GM12878 (cell line): ENCODE measurements at regions not wholly inside any gene's neighbourhood (a gene's known extent, or its start where the extent isn't known, plus 50 kb on each side); places are given as distances from the start of the nearest gene placed in this dataset.
A peak's percentile ranks its signal among the peaks of the same experiment; 100 is the strongest.

Experiments
- BHLHE40 ChIP-seq, 2 experiments: fragments of 450-650 bp in 1 of 2; IDR thresholded peaks; 2 replicates each; pipeline ENCODE4 v1.6.1; 2011 to 2017; ENCODE audit warnings: low read depth in 2 of 2, borderline replicate concordance in 1 of 2, improper control_type of control experiment in 1 of 2, low read length in 1 of 2, mild to moderate bottlenecking in 1 of 2
- CBFB ChIP-seq: IDR thresholded peaks from 2 replicates; pipeline ENCODE4 v1.6.1; 2016; ENCODE audit warnings: antibody characterized with exemption, low read depth
- CHD1 ChIP-seq: IDR thresholded peaks from 2 replicates; pipeline ENCODE4 v1.6.1; 2012; ENCODE audit warnings: low read depth, low read length, improper control_type of control experiment
- CREM ChIP-seq: IDR thresholded peaks from 2 replicates; pipeline ENCODE4 v1.6.1; 2014; ENCODE audit warnings: antibody characterized with exemption, low read depth
- IKZF1 ChIP-seq: fragments of 450-650 bp; conservative IDR thresholded peaks from 2 replicates; pipeline ENCODE4 v1.6.1; 2017; ENCODE audit warnings: antibody characterized with exemption, mild to moderate bottlenecking
- MYC ChIP-seq: IDR thresholded peaks from 2 replicates; pipeline ENCODE4 v1.6.1; 2011; ENCODE audit warnings: mild to moderate bottlenecking, low read length, moderate library complexity, inconsistent platforms; ENCODE audit not compliant: insufficient read depth, insufficient replicate concordance, insufficient read length, severe bottlenecking
- NFYA ChIP-seq: IDR thresholded peaks from 2 replicates; pipeline ENCODE4 v1.6.1; 2011; ENCODE audit warnings: low read depth, mild to moderate bottlenecking, low read length, improper control_type of control experiment, borderline replicate concordance
- PML ChIP-seq: IDR thresholded peaks from 2 replicates; pipeline ENCODE4 v1.6.1; 2012; ENCODE audit warnings: low read length, inconsistent platforms
- POLR2AphosphoS2 ChIP-seq: IDR thresholded peaks from 2 replicates; pipeline ENCODE4 v1.6.1; 2011; ENCODE audit warnings: low read depth, mild to moderate bottlenecking, low read length, improper control_type of control experiment, moderate library complexity
- RAD21 ChIP-seq: IDR thresholded peaks from 2 replicates; pipeline ENCODE4 v1.6.1; 2011; ENCODE audit warnings: mild to moderate bottlenecking, low read depth, low read length, moderate library complexity; ENCODE audit not compliant: insufficient read depth
- SMC3 ChIP-seq: IDR thresholded peaks from 2 replicates; pipeline ENCODE4 v1.6.1; 2011; ENCODE audit warnings: low read length, improper control_type of control experiment, borderline replicate concordance
- SP1 ChIP-seq: IDR thresholded peaks from one replicate; pipeline ENCODE4 v1.6.1; 2011; ENCODE audit warnings: low read depth, low read length
- SUPT20H ChIP-seq: IDR thresholded peaks from 2 replicates; pipeline ENCODE4 v1.6.1; 2011; ENCODE audit warnings: low read depth, mild to moderate bottlenecking, low read length, moderate library complexity, borderline replicate concordance; ENCODE audit not compliant: control insufficient read depth
- SUZ12 ChIP-seq: fragments of 200-600 bp; sonication (generic); IDR thresholded peaks from one replicate; pipeline ENCODE4 v1.6.1; 2018; ENCODE audit warnings: antibody characterized with exemption, mild to moderate bottlenecking; ENCODE audit not compliant: unreplicated experiment
- TAF1 ChIP-seq: IDR thresholded peaks from 2 replicates; pipeline ENCODE4 v1.6.1; 2011; ENCODE audit warnings: mild to moderate bottlenecking, low read depth, low read length, borderline replicate concordance
- TCF7 ChIP-seq: IDR thresholded peaks from 2 replicates; pipeline ENCODE4 v1.6.1; 2014; ENCODE audit warnings: antibody characterized with exemption, borderline replicate concordance
- YBX1 ChIP-seq: fragments of 450-650 bp; IDR thresholded peaks from 2 replicates; pipeline ENCODE4 v1.6.1; 2016; ENCODE audit warnings: antibody characterized with exemption
- ZSCAN29 ChIP-seq: fragments of 450-650 bp; IDR thresholded peaks from 2 replicates; pipeline ENCODE4 v1.6.1; 2017; ENCODE audit warnings: mild to moderate bottlenecking, moderate library complexity
- TF ChIP-seq, protein P1 (sequence below): IDR thresholded peaks from 2 replicates; pipeline ENCODE4 v1.6.1; 2011; ENCODE audit warnings: borderline replicate concordance, low read depth, mild to moderate bottlenecking, moderate library complexity, mixed read lengths, low read length; ENCODE audit not compliant: insufficient read depth; ENCODE audit errors: extremely low read length
- TF ChIP-seq, protein P2 (sequence below): IDR thresholded peaks from 2 replicates; pipeline ENCODE4 v1.6.1; 2011; ENCODE audit warnings: borderline replicate concordance, low read depth, mild to moderate bottlenecking, moderate library complexity, low read length; ENCODE audit not compliant: insufficient read depth, poor library complexity, severe bottlenecking
- TF ChIP-seq, protein P3 (sequence below): fragments of 450-650 bp; formaldehyde crosslinking; IDR thresholded peaks from 2 replicates; pipeline ENCODE4 v1.4.0; 2020; ENCODE audit warnings: mild to moderate bottlenecking, moderate library complexity
- TF ChIP-seq, protein P4 (sequence below): fragments of 450-650 bp; IDR thresholded peaks from 2 replicates; pipeline ENCODE4 v1.6.1; 2018; ENCODE audit warnings: mild to moderate bottlenecking, low read depth, moderate library complexity; ENCODE audit not compliant: partially characterized antibody

GRCh38 chr3:159861369-159861987, 127.2 kb upstream of the IL12A start (continued):
- TF ChIP-seq TAF1 (no peak), CHD1 (no peak), MYC (no peak), IKZF1 (peak; percentile 78), PML (no peak; the same call in 1 of the 2 replicates), CREM (peak; percentile 77), CBFB (no peak), SUZ12 (no peak), SP1 (peak; percentile 23), SUPT20H (no peak), ZSCAN29 (no peak), YBX1 (no peak), RAD21 (no peak), BHLHE40 (IDR thresholded peaks at IDR 0.05; ENCODE audit: borderline replicate concordance in 1 of 2, low read depth in 2 of 2, low read length in 1 of 2) (no peak), SMC3 (no peak), NFYA (no peak), POLR2AphosphoS2 (no peak), TCF7 (peak; percentile 58; the same call in 1 of the 2 replicates)
- TF ChIP-seq, protein P1, sequence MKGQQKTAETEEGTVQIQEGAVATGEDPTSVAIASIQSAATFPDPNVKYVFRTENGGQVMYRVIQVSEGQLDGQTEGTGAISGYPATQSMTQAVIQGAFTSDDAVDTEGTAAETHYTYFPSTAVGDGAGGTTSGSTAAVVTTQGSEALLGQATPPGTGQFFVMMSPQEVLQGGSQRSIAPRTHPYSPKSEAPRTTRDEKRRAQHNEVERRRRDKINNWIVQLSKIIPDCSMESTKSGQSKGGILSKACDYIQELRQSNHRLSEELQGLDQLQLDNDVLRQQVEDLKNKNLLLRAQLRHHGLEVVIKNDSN = no peak
- TF ChIP-seq, protein P2, sequence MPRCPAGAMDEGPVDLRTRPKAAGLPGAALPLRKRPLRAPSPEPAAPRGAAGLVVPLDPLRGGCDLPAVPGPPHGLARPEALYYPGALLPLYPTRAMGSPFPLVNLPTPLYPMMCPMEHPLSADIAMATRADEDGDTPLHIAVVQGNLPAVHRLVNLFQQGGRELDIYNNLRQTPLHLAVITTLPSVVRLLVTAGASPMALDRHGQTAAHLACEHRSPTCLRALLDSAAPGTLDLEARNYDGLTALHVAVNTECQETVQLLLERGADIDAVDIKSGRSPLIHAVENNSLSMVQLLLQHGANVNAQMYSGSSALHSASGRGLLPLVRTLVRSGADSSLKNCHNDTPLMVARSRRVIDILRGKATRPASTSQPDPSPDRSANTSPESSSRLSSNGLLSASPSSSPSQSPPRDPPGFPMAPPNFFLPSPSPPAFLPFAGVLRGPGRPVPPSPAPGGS = peak; percentile 64
- TF ChIP-seq, protein P3, sequence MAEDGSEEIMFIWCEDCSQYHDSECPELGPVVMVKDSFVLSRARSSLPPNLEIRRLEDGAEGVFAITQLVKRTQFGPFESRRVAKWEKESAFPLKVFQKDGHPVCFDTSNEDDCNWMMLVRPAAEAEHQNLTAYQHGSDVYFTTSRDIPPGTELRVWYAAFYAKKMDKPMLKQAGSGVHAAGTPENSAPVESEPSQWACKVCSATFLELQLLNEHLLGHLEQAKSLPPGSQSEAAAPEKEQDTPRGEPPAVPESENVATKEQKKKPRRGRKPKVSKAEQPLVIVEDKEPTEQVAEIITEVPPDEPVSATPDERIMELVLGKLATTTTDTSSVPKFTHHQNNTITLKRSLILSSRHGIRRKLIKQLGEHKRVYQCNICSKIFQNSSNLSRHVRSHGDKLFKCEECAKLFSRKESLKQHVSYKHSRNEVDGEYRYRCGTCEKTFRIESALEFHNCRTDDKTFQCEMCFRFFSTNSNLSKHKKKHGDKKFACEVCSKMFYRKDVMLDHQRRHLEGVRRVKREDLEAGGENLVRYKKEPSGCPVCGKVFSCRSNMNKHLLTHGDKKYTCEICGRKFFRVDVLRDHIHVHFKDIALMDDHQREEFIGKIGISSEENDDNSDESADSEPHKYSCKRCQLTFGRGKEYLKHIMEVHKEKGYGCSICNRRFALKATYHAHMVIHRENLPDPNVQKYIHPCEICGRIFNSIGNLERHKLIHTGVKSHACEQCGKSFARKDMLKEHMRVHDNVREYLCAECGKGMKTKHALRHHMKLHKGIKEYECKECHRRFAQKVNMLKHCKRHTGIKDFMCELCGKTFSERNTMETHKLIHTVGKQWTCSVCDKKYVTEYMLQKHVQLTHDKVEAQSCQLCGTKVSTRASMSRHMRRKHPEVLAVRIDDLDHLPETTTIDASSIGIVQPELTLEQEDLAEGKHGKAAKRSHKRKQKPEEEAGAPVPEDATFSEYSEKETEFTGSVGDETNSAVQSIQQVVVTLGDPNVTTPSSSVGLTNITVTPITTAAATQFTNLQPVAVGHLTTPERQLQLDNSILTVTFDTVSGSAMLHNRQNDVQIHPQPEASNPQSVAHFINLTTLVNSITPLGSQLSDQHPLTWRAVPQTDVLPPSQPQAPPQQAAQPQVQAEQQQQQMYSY (CRISPR knock-in tag) = no peak
- TF ChIP-seq, protein P4, sequence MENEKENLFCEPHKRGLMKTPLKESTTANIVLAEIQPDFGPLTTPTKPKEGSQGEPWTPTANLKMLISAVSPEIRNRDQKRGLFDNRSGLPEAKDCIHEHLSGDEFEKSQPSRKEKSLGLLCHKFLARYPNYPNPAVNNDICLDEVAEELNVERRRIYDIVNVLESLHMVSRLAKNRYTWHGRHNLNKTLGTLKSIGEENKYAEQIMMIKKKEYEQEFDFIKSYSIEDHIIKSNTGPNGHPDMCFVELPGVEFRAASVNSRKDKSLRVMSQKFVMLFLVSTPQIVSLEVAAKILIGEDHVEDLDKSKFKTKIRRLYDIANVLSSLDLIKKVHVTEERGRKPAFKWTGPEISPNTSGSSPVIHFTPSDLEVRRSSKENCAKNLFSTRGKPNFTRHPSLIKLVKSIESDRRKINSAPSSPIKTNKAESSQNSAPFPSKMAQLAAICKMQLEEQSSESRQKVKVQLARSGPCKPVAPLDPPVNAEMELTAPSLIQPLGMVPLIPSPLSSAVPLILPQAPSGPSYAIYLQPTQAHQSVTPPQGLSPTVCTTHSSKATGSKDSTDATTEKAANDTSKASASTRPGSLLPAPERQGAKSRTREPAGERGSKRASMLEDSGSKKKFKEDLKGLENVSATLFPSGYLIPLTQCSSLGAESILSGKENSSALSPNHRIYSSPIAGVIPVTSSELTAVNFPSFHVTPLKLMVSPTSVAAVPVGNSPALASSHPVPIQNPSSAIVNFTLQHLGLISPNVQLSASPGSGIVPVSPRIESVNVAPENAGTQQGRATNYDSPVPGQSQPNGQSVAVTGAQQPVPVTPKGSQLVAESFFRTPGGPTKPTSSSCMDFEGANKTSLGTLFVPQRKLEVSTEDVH = no peak
